RWPE1 (cell line): ENCODE measurements at regions not wholly inside any gene's neighbourhood (a gene's known extent, or its start where the extent isn't known, plus 50 kb on each side); places are given as distances from the start of the nearest gene placed in this dataset.

Experiments
- CTCF ChIA-PET: fragments of 350-600 bp; sonication (Branson Sonifier 250); formaldehyde crosslinking; extraction: SDS; loops from one replicate; lab custom pipeline; 2021; lab: Yijun Ruan, JAX
- POLR2A ChIA-PET: fragments of 400-600 bp; formaldehyde crosslinking; extraction: SDS; loops from one replicate; lab custom pipeline; 2020; ENCODE audit warnings: antibody characterized with exemption; ENCODE audit not compliant: low non-redundant PET; lab: Yijun Ruan, JAX
- DNase-seq: peaks from one replicate; pipeline ENCODE4 v3.0.0; 2012; ENCODE audit warnings: low spot score
- H3K27ac ChIP-seq: fragments of 450-650 bp; 2 replicates; pipeline ENCODE4 v1.5.1; 2017
- TF ChIP-seq, protein P1 (sequence below): fragments of 450-650 bp; conservative IDR thresholded peaks from 2 replicates; pipeline ENCODE4 v1.5.1; 2017; ENCODE audit warnings: low read depth, mild to moderate bottlenecking

DNA sequence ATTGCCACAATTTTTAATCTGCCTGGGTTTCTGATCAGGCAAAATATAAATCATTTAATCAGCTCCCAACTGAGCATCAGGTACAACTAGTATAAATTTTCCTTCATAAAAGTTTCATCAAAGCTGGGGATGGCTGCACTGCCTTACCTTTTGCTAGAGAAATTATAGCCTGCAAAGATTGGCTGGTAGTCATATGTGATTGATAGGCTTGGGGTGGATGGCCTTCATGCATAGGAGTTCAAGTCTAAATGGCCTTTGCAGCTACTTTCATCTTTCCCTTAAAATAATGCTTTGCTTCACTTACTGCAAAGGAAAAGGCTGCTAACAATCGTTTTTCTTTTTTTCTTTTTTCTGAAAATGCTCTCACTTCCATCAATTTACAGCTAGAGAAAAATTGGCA lies 739.7 kb downstream of the CENPC start:
- ChIA-PET POLR2A (no interaction called here), CTCF (interaction anchor here (0.5 kb wide), 1 partner anchor 1007 kb away, joined by 3 read pairs; no protein-coding TSS in a partner anchor)
- H3K27ac ChIP-seq = no peak overlapping the region
- DNase-seq = no peak
- TF ChIP-seq, protein P1, sequence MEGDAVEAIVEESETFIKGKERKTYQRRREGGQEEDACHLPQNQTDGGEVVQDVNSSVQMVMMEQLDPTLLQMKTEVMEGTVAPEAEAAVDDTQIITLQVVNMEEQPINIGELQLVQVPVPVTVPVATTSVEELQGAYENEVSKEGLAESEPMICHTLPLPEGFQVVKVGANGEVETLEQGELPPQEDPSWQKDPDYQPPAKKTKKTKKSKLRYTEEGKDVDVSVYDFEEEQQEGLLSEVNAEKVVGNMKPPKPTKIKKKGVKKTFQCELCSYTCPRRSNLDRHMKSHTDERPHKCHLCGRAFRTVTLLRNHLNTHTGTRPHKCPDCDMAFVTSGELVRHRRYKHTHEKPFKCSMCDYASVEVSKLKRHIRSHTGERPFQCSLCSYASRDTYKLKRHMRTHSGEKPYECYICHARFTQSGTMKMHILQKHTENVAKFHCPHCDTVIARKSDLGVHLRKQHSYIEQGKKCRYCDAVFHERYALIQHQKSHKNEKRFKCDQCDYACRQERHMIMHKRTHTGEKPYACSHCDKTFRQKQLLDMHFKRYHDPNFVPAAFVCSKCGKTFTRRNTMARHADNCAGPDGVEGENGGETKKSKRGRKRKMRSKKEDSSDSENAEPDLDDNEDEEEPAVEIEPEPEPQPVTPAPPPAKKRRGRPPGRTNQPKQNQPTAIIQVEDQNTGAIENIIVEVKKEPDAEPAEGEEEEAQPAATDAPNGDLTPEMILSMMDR = no peak

DNA sequence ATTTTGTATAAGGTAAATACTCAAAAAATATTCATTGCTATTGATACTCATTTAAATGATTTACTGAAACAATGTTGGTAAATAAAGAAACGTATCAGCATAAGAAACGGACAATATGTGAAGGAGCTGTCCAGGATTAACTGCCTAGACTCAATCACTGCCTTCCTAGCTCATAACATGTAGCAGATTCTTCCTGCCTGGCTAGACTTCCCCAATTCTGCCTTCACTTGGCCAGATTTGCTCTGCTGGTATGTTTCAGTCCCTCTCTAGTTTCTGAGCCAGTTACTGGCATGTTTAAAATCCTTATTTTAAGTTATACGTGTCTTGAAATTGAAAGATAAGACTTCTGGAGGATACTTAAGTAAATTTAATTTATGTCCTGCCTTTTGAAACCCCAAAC lies 740.3 kb downstream of the CENPC start:
- DNase-seq = no peak
- CTCF ChIA-PET = interaction anchor here (0.5 kb wide), 1 partner anchor 1008 kb away, joined by 3 read pairs; no protein-coding TSS in a partner anchor
- no peak overlapping the region for H3K27ac ChIP-seq
- TF ChIP-seq, protein P1 = no peak
- POLR2A ChIA-PET = no interaction called here

DNA sequence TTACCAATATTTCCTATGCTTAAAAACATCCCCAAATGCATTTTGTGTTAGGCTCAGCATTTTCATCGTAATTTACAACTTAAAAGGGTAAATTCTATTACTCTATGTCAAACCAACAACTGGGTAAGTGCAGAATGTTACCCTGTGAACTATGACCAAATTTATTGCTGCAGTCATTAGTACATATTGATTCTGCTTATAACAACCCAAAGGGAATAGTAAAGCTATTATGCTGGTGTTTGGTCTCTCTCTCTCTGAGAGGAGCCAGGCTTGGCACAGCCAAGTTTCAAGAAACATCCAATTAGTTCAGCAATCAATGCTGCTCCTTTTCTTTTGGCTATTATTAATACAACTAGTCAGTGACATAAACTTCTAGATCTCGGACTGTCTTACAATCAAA lies 747.7 kb downstream of the CENPC start:
- ChIA-PET POLR2A (no interaction called here), CTCF (interaction anchor here (0.5 kb wide), 1 partner anchor 730 kb away, joined by 4 read pairs; no protein-coding TSS in a partner anchor)

DNA sequence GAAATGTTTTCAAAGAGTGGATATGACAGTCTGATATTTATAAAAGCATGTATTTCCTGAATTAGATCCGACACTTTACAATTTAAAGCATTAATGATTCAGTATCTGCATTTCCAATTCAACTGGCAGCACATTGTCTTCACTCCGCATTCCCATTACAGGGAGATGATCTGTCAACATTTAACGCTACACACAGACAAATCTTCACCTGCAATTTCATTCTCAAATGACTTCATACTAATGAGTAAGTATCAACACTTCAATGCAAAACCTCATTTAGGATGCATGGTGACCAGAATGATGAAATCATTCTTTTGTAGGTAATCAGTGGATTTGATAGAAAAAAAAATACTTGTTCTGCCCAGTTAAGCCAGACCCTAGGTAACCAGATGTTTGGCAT lies 749.6 kb downstream of the CENPC start:
- H3K27ac ChIP-seq = no peak overlapping the region
- no peak for DNase-seq
- ChIA-PET POLR2A (no interaction called here), CTCF (no interaction called here)
- TF ChIP-seq, protein P1 = no peak

More for the DNA sequence above, 747.7 kb downstream of the CENPC start:
- no peak for DNase-seq
- no peak overlapping the region for H3K27ac ChIP-seq
- TF ChIP-seq, protein P1 = no peak

DNA sequence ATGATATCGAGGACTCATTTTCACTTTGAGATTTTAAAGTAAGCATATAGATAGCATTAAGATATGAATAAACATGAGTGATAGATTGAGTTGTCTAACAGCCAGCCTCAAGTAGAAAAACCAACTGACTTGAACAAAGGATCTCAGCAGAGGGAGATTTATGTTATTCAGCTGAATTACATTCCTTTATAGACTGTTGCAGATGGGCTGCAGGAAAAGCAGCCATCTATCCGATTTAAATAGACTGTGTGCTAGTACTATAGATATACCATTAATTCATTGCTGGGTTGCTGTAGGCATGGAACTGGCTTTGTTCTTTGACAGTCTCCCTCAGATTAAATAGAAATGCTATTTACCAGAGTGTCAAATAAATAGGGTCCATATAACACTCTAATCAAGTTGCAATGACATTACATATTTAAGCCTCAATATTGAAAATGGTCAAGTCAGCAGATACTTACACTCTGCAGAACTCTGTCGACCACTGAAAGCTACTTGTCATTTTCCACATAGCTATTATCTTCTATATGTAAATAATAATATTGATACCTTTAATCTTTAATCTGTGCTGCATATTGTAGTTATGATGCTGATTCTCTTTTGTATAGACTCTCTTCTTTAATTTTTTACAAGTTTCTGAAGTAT lies 750.8 kb downstream of the CENPC start:
- TF ChIP-seq, protein P1 = no peak
- H3K27ac ChIP-seq = no peak overlapping the region
- no peak for DNase-seq
- POLR2A ChIA-PET = no interaction called here
- CTCF ChIA-PET = no interaction called here

DNA sequence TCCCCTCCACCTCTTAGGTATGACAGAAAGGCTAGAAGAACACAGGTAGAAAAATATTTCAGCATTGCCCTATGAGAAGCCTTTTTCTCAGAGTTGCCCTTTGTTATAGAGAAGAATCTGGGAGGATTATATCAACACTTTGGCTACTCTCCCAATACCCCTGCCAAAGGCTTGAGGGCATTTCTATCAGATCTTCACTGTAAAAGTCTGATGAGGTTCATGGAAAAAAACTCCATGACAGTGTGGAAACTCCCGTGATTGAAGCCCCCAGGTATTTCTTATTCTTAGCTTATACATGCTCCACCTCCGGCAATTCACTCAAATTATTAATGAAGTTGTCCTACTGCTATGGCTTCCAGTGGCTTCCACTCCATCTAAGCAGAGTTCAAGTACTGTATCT lies 753.6 kb downstream of the CENPC start:
- no peak for DNase-seq
- ChIA-PET CTCF (no interaction called here), POLR2A (no interaction called here)
- no peak overlapping the region for H3K27ac ChIP-seq
- TF ChIP-seq, protein P1 = no peak
